WERI-Rb-1 (cell line): ENCODE measurements at regions not wholly inside any gene's neighbourhood (a gene's known extent, or its start where the extent isn't known, plus 50 kb on each side); places are given as distances from the start of the nearest gene placed in this dataset.

Experiments
- DNase-seq: peaks from one replicate; pipeline ENCODE4 v3.0.0-alpha.2; 2020
- H3K27ac ChIP-seq: fragments of 250-450 bp; sonication (Bioruptor Pico); 2 replicates; pipeline ENCODE4 v1.5.1; 2020; ENCODE audit warnings: mild to moderate bottlenecking, moderate library complexity
- H3K27me3 ChIP-seq: fragments of 250-450 bp; sonication (Bioruptor Pico); 2 replicates; pipeline ENCODE4 v1.5.1; 2021; ENCODE audit warnings: mild to moderate bottlenecking, low read depth, moderate library complexity; ENCODE audit not compliant: insufficient read depth, severe bottlenecking
- H3K36me3 ChIP-seq: fragments of 250-450 bp; sonication (Bioruptor Pico); 2 replicates; pipeline ENCODE4 v1.5.1; 2020; ENCODE audit warnings: mild to moderate bottlenecking, moderate library complexity
- H3K4me3 ChIP-seq: 2 replicates; pipeline ENCODE4 v1.5.1; 2011; ENCODE audit warnings: low read depth, mild to moderate bottlenecking, control low read depth, low read length
- H3K9me3 ChIP-seq: fragments of 250-450 bp; sonication (Bioruptor Pico); 2 replicates; pipeline ENCODE4 v1.5.1; 2021; ENCODE audit warnings: mild to moderate bottlenecking, moderate library complexity; ENCODE audit not compliant: severe bottlenecking
- CTCF ChIP-seq: IDR thresholded peaks from 2 replicates; pipeline ENCODE4 v1.5.1; 2011; ENCODE audit warnings: low read depth, mild to moderate bottlenecking, control low read depth, inconsistent platforms, low read length

GRCh38 chr1:55885619-55886018, 670.5 kb upstream of the USP24 start:
- H3K4me3 ChIP-seq, result no peak overlapping the region
- no peak for DNase-seq
- no peaks in the 10 kb centered on the region for H3K36me3 ChIP-seq
- H3K9me3 ChIP-seq, result no peaks in the 10 kb centered on the region
- no peak for TF ChIP-seq CTCF
- H3K27ac ChIP-seq, result no peak overlapping the region
- no peaks in the 10 kb centered on the region for H3K27me3 ChIP-seq

- no peak for DNase-seq
- Histone ChIP-seq H3K27me3 (peaks cover 3% of the 10 kb centered on the region), H3K27ac (no peak overlapping the region), H3K4me3 (no peak overlapping the region), H3K36me3 (no peaks in the 10 kb centered on the region), H3K9me3 (no peaks in the 10 kb centered on the region)
- TF ChIP-seq CTCF, result no peak
These were observed 667.8 kb upstream of the USP24 start for GRCh38 chr1:55882931-55883330.

DNA sequence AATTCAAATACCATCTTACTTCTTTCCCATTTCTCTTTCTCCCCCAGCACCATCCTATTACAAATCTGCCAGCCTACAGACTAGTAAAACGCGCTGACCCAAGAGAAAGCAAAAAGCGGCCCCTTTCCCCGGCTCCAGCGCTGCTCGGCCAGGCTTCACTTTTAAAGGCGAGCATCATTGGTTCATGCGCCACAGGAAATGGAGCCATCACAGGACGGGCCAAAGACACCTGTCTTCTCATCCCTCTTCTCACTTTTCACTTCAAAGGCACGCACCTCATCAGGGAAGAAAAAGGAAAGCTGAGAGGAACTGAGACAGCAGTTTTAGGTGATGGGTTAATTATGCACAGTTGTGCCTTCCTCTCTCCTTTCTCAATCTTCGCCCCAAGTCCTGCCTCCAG, 664.2 kb upstream of the USP24 start:
- Histone ChIP-seq H3K27ac (no peak overlapping the region), H3K27me3 (peaks cover 3% of the 10 kb centered on the region), H3K36me3 (no peaks in the 10 kb centered on the region), H3K9me3 (no peaks in the 10 kb centered on the region), H3K4me3 (no peak overlapping the region)
- no peak for TF ChIP-seq CTCF
- no peak for DNase-seq

DNA sequence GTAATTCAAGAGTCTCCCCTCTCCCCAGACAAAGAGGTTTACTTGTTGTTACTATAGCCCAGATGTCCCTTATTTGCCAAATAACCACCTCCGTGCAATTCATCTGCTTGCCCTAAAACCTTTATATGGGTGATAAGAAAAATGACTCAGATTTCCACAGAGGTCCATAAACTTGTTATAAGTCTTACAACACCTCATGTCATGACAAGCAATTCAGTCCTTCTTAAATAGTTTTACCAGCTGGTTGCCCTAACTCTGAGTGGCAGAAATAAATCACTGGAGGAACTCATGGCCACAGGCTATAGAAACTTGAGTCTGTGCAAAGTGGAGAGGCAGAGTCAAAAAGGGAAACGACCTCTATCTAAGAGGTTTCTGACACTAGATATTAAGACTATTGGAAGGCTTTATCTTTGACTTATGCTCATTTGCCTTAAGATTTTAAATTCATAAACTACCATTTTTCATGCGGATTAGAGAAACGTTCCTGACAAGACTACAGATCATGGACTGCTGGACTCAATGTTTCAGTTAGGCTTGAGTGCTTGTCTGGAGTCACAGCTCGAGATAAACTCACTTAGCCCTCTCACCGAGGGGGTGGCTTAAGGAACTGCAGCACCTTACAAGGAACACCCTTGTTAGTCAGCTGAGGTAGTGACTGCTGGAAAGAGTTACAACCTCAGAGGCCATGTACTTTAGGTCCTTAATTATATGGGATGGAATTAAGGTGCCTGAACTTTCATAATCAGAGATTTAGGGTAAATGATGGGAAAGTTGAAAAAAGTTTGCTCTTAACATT, 662.5 kb upstream of the USP24 start:
- no peak for DNase-seq
- H3K9me3 ChIP-seq, result no peaks in the 10 kb centered on the region
- no peak for TF ChIP-seq CTCF

GRCh38 chr1:55876276-55877060, 661.3 kb upstream of the USP24 start:
- H3K9me3 ChIP-seq, result no peaks in the 10 kb centered on the region

More for the DNA sequence above, 662.5 kb upstream of the USP24 start:
- no peak overlapping the region for H3K27ac ChIP-seq
- H3K27me3 ChIP-seq, result peaks cover 3% of the 10 kb centered on the region
- no peak overlapping the region for H3K4me3 ChIP-seq
- H3K36me3 ChIP-seq, result no peaks in the 10 kb centered on the region

More at GRCh38 chr1:55876276-55877060, 661.3 kb upstream of the USP24 start:
- TF ChIP-seq CTCF, result no peak
- peaks cover 3% of the 10 kb centered on the region for H3K27me3 ChIP-seq
- H3K36me3 ChIP-seq, result no peaks in the 10 kb centered on the region
- no peak for DNase-seq
- no peak overlapping the region for H3K4me3 ChIP-seq
- H3K27ac ChIP-seq, result no peak overlapping the region
